Smooth muscle cell (in vitro differentiated cells): ENCODE measurements at regions not wholly inside any gene's neighbourhood (a gene's known extent, or its start where the extent isn't known, plus 50 kb on each side); places are given as distances from the start of the nearest gene placed in this dataset.

ENCODE experiments used
- DNase-seq: peaks from one replicate; lab custom pipeline; 2025; ENCODE audit not compliant: unreplicated experiment; lab: John Stamatoyannopoulos, UW
- H2AFZ ChIP-seq: fragments of 200-600 bp; sonication (generic); 2 replicates; pipeline ENCODE4 v1.6.0; 2016; ENCODE audit warnings: antibody characterized with exemption, low read depth, mild to moderate bottlenecking
- H3F3A ChIP-seq: fragments of 200-600 bp; sonication (generic); 2 replicates; pipeline ENCODE4 v1.6.0; 2017; ENCODE audit warnings: antibody characterized with exemption, low read depth
- H3K27ac ChIP-seq: fragments of 200-600 bp; sonication (generic); 2 replicates; pipeline ENCODE4 v1.5.1; 2016; ENCODE audit warnings: low read depth, mild to moderate bottlenecking
- H3K27me3 ChIP-seq: fragments of 200-600 bp; sonication (generic); 2 replicates; pipeline ENCODE4 v1.6.1; 2016; ENCODE audit warnings: low read depth, mild to moderate bottlenecking
- H3K36me3 ChIP-seq: fragments of 200-600 bp; sonication (generic); 2 replicates; pipeline ENCODE4 v1.5.1; 2016; ENCODE audit warnings: low read depth
- H3K4me1 ChIP-seq: fragments of 200-600 bp; sonication (generic); 2 replicates; pipeline ENCODE4 v1.5.1; 2016; ENCODE audit warnings: low read depth
- H3K4me2 ChIP-seq: fragments of 200-600 bp; sonication (generic); 2 replicates; pipeline ENCODE4 v1.6.0; 2016; ENCODE audit warnings: mild to moderate bottlenecking
- H3K4me3 ChIP-seq: fragments of 200-600 bp; sonication (generic); 2 replicates; pipeline ENCODE4 v1.5.1; 2016; ENCODE audit warnings: mild to moderate bottlenecking
- H3K79me2 ChIP-seq: fragments of 200-600 bp; sonication (generic); 2 replicates; pipeline ENCODE4 v1.6.0; 2016; ENCODE audit warnings: low read depth, mild to moderate bottlenecking
- H3K9ac ChIP-seq: fragments of 200-600 bp; sonication (generic); 2 replicates; pipeline ENCODE4 v1.6.0; 2016; ENCODE audit warnings: low read depth
- H3K9me3 ChIP-seq: fragments of 200-600 bp; sonication (generic); replicated peaks from 2 replicates; pipeline ENCODE4 v1.5.1; 2016; ENCODE audit warnings: low read depth
- H4K20me1 ChIP-seq: fragments of 200-600 bp; sonication (generic); 2 replicates; pipeline ENCODE4 v1.6.0; 2016; ENCODE audit warnings: low read depth
- CTCF ChIP-seq: fragments of 200-600 bp; sonication (generic); IDR thresholded peaks from 2 replicates; pipeline ENCODE4 v1.5.1; 2017; ENCODE audit warnings: borderline replicate concordance, mild to moderate bottlenecking, antibody characterized with exemption; ENCODE audit not compliant: insufficient read depth, poor library complexity, severe bottlenecking
- WGBS: methylation state at CpG from one replicate; pipeline ENCODE4 v1.1.7; 2016; ENCODE audit warnings: low lambda C conversion rate; 5-methylcytosine and 5-hydroxymethylcytosine counted together

- H2AFZ ChIP-seq: no peak overlapping the region
- 73% methylated on average over 5 of the region's 5 CpGs for WGBS
- no peaks in the 10 kb centered on the region for H3K4me1 ChIP-seq
These were observed 85.8 kb downstream of the NUDT12 start for GRCh38 chr5:103476811-103477210.

GRCh38 chr5:103475629-103476240 is 86.9 kb downstream of the NUDT12 start:
- TF ChIP-seq CTCF: peak; percentile 74
- no peak overlapping the region for H3K4me2 ChIP-seq

More at GRCh38 chr5:103476811-103477210, 85.8 kb downstream of the NUDT12 start:
- Histone ChIP-seq H3K4me2 (no peak overlapping the region), H3K9ac (no peak overlapping the region), H3K27me3 (no peaks in the 10 kb centered on the region), H3K4me3 (no peak overlapping the region), H3K36me3 (no peaks in the 10 kb centered on the region), H4K20me1 (no peaks in the 10 kb centered on the region), H3K9me3 (no peaks in the 10 kb centered on the region), H3K79me2 (no peaks in the 10 kb centered on the region), H3F3A (no peaks in the 10 kb centered on the region), H3K27ac (no peak overlapping the region)
- no peak for TF ChIP-seq CTCF
- DNase-seq: no peak

GRCh38 chr5:103474677-103475076 is 87.9 kb downstream of the NUDT12 start:
- Histone ChIP-seq H3K27me3 (no peaks in the 10 kb centered on the region), H3K4me3 (no peak overlapping the region), H3K4me2 (no peak overlapping the region), H3K27ac (no peak overlapping the region), H3K9me3 (no peaks in the 10 kb centered on the region), H4K20me1 (no peaks in the 10 kb centered on the region), H3K36me3 (no peaks in the 10 kb centered on the region), H3K79me2 (no peaks in the 10 kb centered on the region), H3F3A (no peaks in the 10 kb centered on the region), H2AFZ (no peak overlapping the region), H3K4me1 (no peaks in the 10 kb centered on the region), H3K9ac (no peak overlapping the region)
- no peak for TF ChIP-seq CTCF
- no peak for DNase-seq
- WGBS: 90% methylated on average over 1 of the region's 1 CpG

More at GRCh38 chr5:103475629-103476240, 86.9 kb downstream of the NUDT12 start:
- H3K36me3 ChIP-seq: no peaks in the 10 kb centered on the region
- no peak overlapping the region for H3K4me3 ChIP-seq
- H2AFZ ChIP-seq: no peak overlapping the region
- no peaks in the 10 kb centered on the region for H3K27me3 ChIP-seq
- H3K4me1 ChIP-seq: no peaks in the 10 kb centered on the region
- no peak overlapping the region for H3K27ac ChIP-seq
- DNase-seq: no peak
- H3K9ac ChIP-seq: no peak overlapping the region
- 32% methylated on average over 4 of the region's 4 CpGs for WGBS
- no peaks in the 10 kb centered on the region for H3F3A ChIP-seq
- no peaks in the 10 kb centered on the region for H3K79me2 ChIP-seq
- H4K20me1 ChIP-seq: no peaks in the 10 kb centered on the region
- no peaks in the 10 kb centered on the region for H3K9me3 ChIP-seq

- Histone ChIP-seq H3K4me3 (no peak overlapping the region), H3K27me3 (no peaks in the 10 kb centered on the region), H3K4me2 (no peak overlapping the region), H4K20me1 (no peaks in the 10 kb centered on the region), H3K79me2 (no peaks in the 10 kb centered on the region), H3K9ac (no peak overlapping the region), H3K9me3 (no peaks in the 10 kb centered on the region), H3K36me3 (no peaks in the 10 kb centered on the region), H3K4me1 (no peaks in the 10 kb centered on the region), H3K27ac (no peak overlapping the region), H2AFZ (no peak overlapping the region), H3F3A (no peaks in the 10 kb centered on the region)
- no peak for DNase-seq
- TF ChIP-seq CTCF: no peak
These were observed 88.9 kb downstream of the NUDT12 start for GRCh38 chr5:103473725-103474124.
